SK-N-MC (cell line): ENCODE measurements at regions not wholly inside any gene's neighbourhood (a gene's known extent, or its start where the extent isn't known, plus 50 kb on each side); places are given as distances from the start of the nearest gene placed in this dataset.
"Not testable (repeated sequence)": the region's sequence is repeated elsewhere in the genome, so short reads cannot be mapped to it uniquely, and the experiment has no call there.

Experiments
- DNase-seq: peaks from one replicate; pipeline ENCODE4 v3.0.0-alpha.2; 2011; ENCODE audit warnings: low read depth, low spot score
- H3K27ac ChIP-seq: fragments of 200-600 bp; sonication (generic); 2 replicates; pipeline ENCODE4 v1.5.1; 2016; ENCODE audit warnings: mixed run types
- H3K36me3 ChIP-seq: fragments of 200-600 bp; sonication (generic); 2 replicates; pipeline ENCODE4 v1.6.1; 2017; ENCODE audit warnings: antibody characterized with exemption, low read length, mixed read lengths; ENCODE audit not compliant: insufficient read depth
- H3K4me3 ChIP-seq: fragments of 200-600 bp; sonication (generic); 2 replicates; pipeline ENCODE4 v1.5.1; 2016
- H3K9ac ChIP-seq: fragments of 200-600 bp; sonication (generic); 2 replicates; pipeline ENCODE4 v1.8.0; 2017; ENCODE audit warnings: mixed run types, mixed read lengths; ENCODE audit not compliant: insufficient read length
- H3K9me3 ChIP-seq: fragments of 200-600 bp; sonication (generic); 2 replicates; pipeline ENCODE4 v1.6.1; 2017; ENCODE audit warnings: low read depth, mild to moderate bottlenecking, antibody characterized with exemption, low read length, moderate library complexity, mixed read lengths
- EZH2 ChIP-seq: fragments of 200-600 bp; sonication (generic); IDR thresholded peaks from one replicate; pipeline ENCODE4 v1.6.1; 2017; ENCODE audit warnings: antibody characterized with exemption
- FOXP2 ChIP-seq: optimal IDR thresholded peaks from 2 replicates; pipeline ENCODE3; 2011; ENCODE audit warnings: mild to moderate bottlenecking, moderate library complexity; ENCODE audit not compliant: insufficient read depth; ENCODE audit errors: extremely low read length, control extremely low read depth
- POLR2AphosphoS5 ChIP-seq: IDR thresholded peaks from 2 replicates; pipeline ENCODE4 v1.6.1; 2012; ENCODE audit warnings: mild to moderate bottlenecking, low read depth, low read length, borderline replicate concordance

DNA sequence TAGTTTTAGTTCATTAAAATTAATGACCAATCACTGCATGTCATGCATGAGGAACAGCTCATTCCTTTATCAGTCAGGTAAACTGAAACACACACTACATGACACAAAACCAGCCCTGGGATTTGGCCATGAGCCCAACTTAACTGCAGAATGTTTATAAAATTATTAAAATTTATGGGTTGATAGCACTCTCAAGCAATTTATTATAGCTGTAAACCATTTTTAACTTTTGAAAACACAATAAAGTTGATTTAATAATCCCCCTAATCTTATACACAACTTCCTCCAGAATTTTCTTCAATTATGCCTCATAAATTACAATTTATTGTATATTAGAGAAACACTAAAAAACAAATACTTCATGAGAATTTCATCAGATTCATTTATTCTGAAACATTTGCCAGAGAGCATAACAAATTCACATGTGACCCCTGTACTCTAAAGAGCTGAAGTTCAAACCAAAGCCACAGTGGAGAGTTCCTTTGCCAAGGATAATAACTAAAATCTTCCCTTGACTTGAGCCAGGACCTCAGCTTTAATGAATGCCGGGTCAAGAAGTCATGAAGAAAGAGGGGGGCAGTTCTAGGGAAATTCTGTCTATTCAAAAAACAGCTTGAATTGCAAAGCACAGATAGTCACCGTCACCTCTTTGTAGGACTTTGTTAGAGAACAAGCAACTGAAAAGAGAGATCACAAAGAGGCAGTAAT is 763.7 kb upstream of the GRAMD2B start:
- TF ChIP-seq POLR2AphosphoS5 (no peak), EZH2 (no peak), FOXP2 (no peak)
- no peak overlapping the region for H3K9ac ChIP-seq

DNA sequence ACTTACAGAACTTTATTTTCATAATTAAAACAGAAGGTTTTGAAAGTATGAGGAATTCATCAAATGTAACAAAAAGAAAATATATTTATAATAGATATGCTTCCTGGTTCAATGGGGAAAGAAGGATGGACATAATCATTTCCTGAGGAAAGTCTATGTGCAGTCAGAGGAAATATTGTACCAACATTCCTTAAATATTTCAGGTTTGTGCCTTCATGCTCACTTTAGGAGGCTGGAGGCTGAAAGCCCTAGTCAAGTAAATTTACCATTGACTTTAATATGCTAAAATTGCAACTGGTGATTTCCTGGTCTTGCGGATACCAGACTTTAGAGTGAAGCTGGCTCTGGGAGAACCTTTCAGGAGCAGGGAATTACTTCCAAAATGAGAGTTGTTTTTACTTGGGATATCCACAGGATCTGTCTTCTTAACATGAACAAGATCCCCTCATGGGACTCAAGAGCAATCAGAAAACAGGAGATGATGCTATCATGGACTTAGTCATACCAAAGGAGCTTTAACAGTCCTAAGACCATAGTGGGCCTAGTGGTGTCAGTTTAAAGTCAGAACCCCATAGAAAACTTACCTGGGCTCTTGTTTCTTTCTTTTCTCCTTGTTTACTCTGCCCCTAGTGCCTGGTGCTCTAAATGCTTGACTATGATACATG is 762.8 kb upstream of the GRAMD2B start:
- Histone ChIP-seq H3K9me3 (no peaks in the 10 kb centered on the region), H3K27ac (no peak overlapping the region)
- TF ChIP-seq POLR2AphosphoS5 (no peak), EZH2 (no peak), FOXP2 (no peak)

More for the DNA sequence above, 763.7 kb upstream of the GRAMD2B start:
- H3K27ac ChIP-seq, result no peak overlapping the region
- H3K4me3 ChIP-seq, result no peak overlapping the region
- DNase-seq, result no peak
- no peaks in the 10 kb centered on the region for H3K9me3 ChIP-seq
- H3K36me3 ChIP-seq, result no peaks in the 10 kb centered on the region

DNA sequence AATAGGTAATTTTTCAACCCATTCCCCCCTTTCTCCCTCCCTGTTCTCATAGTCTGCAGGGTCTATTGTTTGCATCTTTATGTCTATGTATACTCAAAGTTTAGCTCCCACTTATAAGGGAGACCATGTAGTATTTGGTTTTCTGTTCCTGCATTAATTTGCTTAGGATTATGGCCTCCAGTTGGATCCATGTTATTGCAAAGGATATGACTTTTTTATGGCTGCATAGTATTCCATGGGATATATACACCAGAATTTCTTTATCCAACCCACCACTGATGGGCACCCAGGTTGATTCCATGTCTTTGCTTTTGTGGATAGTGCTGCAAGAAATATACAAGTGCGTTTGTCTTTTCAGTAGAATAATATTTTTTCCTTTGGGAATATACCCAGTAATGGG is 761.6 kb upstream of the GRAMD2B start:
- Histone ChIP-seq H3K36me3 (no peaks in the 10 kb centered on the region), H3K4me3 (no peak overlapping the region), H3K27ac (no peak overlapping the region), H3K9ac (no peak overlapping the region), H3K9me3 (no peaks in the 10 kb centered on the region)
- TF ChIP-seq FOXP2 (no peak), EZH2 (no peak), POLR2AphosphoS5 (no peak)
- DNase-seq, result no peak

More for the DNA sequence above, 762.8 kb upstream of the GRAMD2B start:
- H3K9ac ChIP-seq, result no peak overlapping the region
- no peak overlapping the region for H3K4me3 ChIP-seq
- H3K36me3 ChIP-seq, result no peaks in the 10 kb centered on the region
- DNase-seq, result no peak

GRCh38 chr5:125668884-125669283 is 754.3 kb upstream of the GRAMD2B start:
- H3K4me3 ChIP-seq, result no peak overlapping the region

GRCh38 chr5:125673359-125673950 is 749.8 kb upstream of the GRAMD2B start:
- TF ChIP-seq EZH2 (no peak), POLR2AphosphoS5 (no peak), FOXP2 (no peak)
- H3K9me3 ChIP-seq, result no peaks in the 10 kb centered on the region
- H3K9ac ChIP-seq, result no peak overlapping the region
- H3K36me3 ChIP-seq, result no peaks in the 10 kb centered on the region
- H3K4me3 ChIP-seq, result no peak overlapping the region
- no peak overlapping the region for H3K27ac ChIP-seq
- DNase-seq, result no peak

More at GRCh38 chr5:125668884-125669283, 754.3 kb upstream of the GRAMD2B start:
- Histone ChIP-seq H3K9ac (no peak overlapping the region), H3K27ac (no peak overlapping the region), H3K9me3 (no peaks in the 10 kb centered on the region), H3K36me3 (no peaks in the 10 kb centered on the region)
- TF ChIP-seq EZH2 (no peak), POLR2AphosphoS5 (no peak), FOXP2 (no peak)
- no peak for DNase-seq

- no peak overlapping the region for H3K27ac ChIP-seq
Observed at GRCh38 chr5:125679522-125679921, 743.7 kb upstream of the GRAMD2B start.

DNA sequence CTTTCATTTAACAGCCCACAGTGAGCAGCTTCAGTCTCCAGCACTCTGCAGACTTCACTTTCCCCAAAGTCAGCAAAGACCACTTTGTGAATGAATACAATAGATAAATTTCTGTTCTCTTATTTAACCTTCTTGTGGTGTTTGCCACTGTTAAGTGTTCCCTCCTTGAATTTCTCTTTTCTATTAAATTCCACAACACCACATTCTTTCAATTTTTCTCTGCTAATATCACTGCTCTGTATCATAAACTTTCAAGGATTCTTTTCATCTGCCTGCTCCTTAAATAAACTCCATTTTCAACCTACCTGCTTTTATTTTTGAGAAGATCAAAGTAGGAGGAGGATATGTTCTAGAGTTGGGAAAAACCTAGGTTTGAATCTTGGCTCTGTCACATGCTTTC is 739.5 kb upstream of the GRAMD2B start:
- Histone ChIP-seq H3K4me3 (no peak overlapping the region), H3K9ac (no peak overlapping the region), H3K27ac (no peak overlapping the region), H3K9me3 (no peaks in the 10 kb centered on the region), H3K36me3 (no peaks in the 10 kb centered on the region)
- no peak for TF ChIP-seq EZH2
- DNase-seq, result no peak

More at GRCh38 chr5:125679522-125679921, 743.7 kb upstream of the GRAMD2B start:
- Histone ChIP-seq H3K9ac (no peak overlapping the region), H3K4me3 (no peak overlapping the region), H3K36me3 (no peaks in the 10 kb centered on the region), H3K9me3 (no peaks in the 10 kb centered on the region)
- TF ChIP-seq POLR2AphosphoS5, result no peak
- TF ChIP-seq FOXP2, result no peak
- TF ChIP-seq EZH2, result no peak
- no peak for DNase-seq

DNA sequence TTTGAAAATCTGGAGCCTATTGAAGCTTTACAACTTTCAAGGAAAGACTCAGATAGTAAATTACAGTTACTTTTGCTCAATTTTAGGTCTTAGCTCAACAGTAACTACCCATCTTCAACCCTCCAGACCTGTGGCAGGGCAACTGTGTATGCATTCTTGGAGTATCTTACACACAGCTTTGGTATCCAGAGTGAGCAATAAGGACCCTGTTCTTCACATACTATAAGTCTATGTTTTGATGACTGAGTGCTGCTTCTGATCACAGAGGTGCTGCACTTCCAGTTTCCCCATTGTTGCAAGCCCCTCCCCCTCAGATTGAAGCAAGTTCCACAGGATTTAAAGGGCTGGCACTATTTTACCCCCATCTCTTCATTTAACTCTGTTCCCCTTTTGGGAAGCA is 737.4 kb upstream of the GRAMD2B start:
- no peaks in the 10 kb centered on the region for H3K9me3 ChIP-seq
- H3K27ac ChIP-seq, result no peak overlapping the region
- H3K36me3 ChIP-seq, result no peaks in the 10 kb centered on the region
- no peak for DNase-seq
- no peak overlapping the region for H3K9ac ChIP-seq
- TF ChIP-seq POLR2AphosphoS5, result no peak
- TF ChIP-seq EZH2, result no peak
- no peak for TF ChIP-seq FOXP2
- no peak overlapping the region for H3K4me3 ChIP-seq

- not testable (repeated sequence) for H3K27ac ChIP-seq, H3K4me3 ChIP-seq, H3K36me3 ChIP-seq, H3K9ac ChIP-seq, DNase-seq, H3K9me3 ChIP-seq
Observed at GRCh38 chr5:125691738-125692530, 731.3 kb upstream of the GRAMD2B start.
